Keratinocyte (primary cell): ENCODE measurements at regions not wholly inside any gene's neighbourhood (a gene's known extent, or its start where the extent isn't known, plus 50 kb on each side); places are given as distances from the start of the nearest gene placed in this dataset.

Experiments
- DNase-seq: peaks from one replicate; pipeline ENCODE4 v3.0.0-alpha.2; 2011; ENCODE audit warnings: low read depth, missing footprints, low spot score
- FAIRE-seq: peaks from 2 replicates; lab custom pipeline; 2011; peaks lifted over from hg19 to GRCh38; lab: Jason Lieb, UNC
- H2AFZ ChIP-seq: 2 replicates; pipeline ENCODE4 v1.6.0; 2012; ENCODE audit warnings: low read length, control low read depth, inconsistent platforms; ENCODE audit not compliant: control insufficient read depth
- H3K27ac ChIP-seq: 2 replicates; pipeline ENCODE4 v1.5.1; 2011; ENCODE audit warnings: low read length; ENCODE audit not compliant: control insufficient read depth, insufficient read depth
- H3K27me3 ChIP-seq: 3 replicates; pipeline ENCODE4 v1.6.0; 2011; ENCODE audit warnings: low read length; ENCODE audit not compliant: control insufficient read depth, insufficient read depth; ENCODE audit errors: extremely low read depth
- H3K36me3 ChIP-seq, 2 experiments: 2 replicates in 1 of 2; 3 replicates in 1 of 2; pipeline ENCODE4 v1.5.1; 2011; ENCODE audit warnings: low read length in 2 of 2, mild to moderate bottlenecking in 1 of 2; ENCODE audit not compliant: control insufficient read depth in 2 of 2, insufficient read depth in 2 of 2; ENCODE audit errors: extremely low read depth in 1 of 2
- H3K4me1 ChIP-seq: 3 replicates; pipeline ENCODE4 v1.5.1; 2011; ENCODE audit warnings: low read length; ENCODE audit not compliant: control insufficient read depth, insufficient read depth; ENCODE audit errors: extremely low read depth
- H3K4me2 ChIP-seq: 3 replicates; pipeline ENCODE4 v1.6.0; 2011; ENCODE audit warnings: low read depth, low read length; ENCODE audit not compliant: control insufficient read depth, insufficient read depth; ENCODE audit errors: extremely low read depth
- H3K4me3 ChIP-seq, 3 experiments: fragments of 200-600 bp in 1 of 3; sonication (generic) in 1 of 3; 2 replicates in 2 of 3; 3 replicates in 1 of 3; pipeline ENCODE4 v1.5.1; 2011 to 2016; ENCODE audit warnings: low read length in 3 of 3, mild to moderate bottlenecking in 3 of 3, control low read depth in 2 of 3, inconsistent platforms in 1 of 3, low read depth in 1 of 3, mixed read lengths in 1 of 3, mixed run types in 1 of 3, moderate library complexity in 1 of 3; ENCODE audit not compliant: control insufficient read depth in 2 of 3, insufficient read depth in 2 of 3; ENCODE audit errors: extremely low read depth in 1 of 3
- H3K79me2 ChIP-seq: 2 replicates; pipeline ENCODE4 v1.6.0; 2012; ENCODE audit warnings: low read length; ENCODE audit not compliant: control insufficient read depth, insufficient read depth
- H3K9ac ChIP-seq: 3 replicates; pipeline ENCODE4 v1.6.0; 2011; ENCODE audit warnings: low read length; ENCODE audit not compliant: control insufficient read depth, insufficient read depth; ENCODE audit errors: extremely low read depth
- H3K9me1 ChIP-seq: 3 replicates; pipeline ENCODE4 v1.6.0; 2011; ENCODE audit warnings: low read length; ENCODE audit not compliant: control insufficient read depth, insufficient read depth; ENCODE audit errors: extremely low read depth
- H3K9me3 ChIP-seq: 2 replicates; pipeline ENCODE4 v1.5.1; 2012; ENCODE audit warnings: low read depth, low read length; ENCODE audit not compliant: control insufficient read depth
- H4K20me1 ChIP-seq: 3 replicates; pipeline ENCODE4 v1.6.0; 2011; ENCODE audit warnings: low read length; ENCODE audit not compliant: control insufficient read depth, insufficient read depth; ENCODE audit errors: extremely low read depth
- CTCF ChIP-seq, 3 experiments: IDR thresholded peaks in 1 of 3; conservative IDR thresholded peaks in 1 of 3; optimal IDR thresholded peaks in 1 of 3; 2 replicates in 2 of 3; 3 replicates in 1 of 3; pipeline versions ENCODE3 to v1.5.1; 2011; ENCODE audit warnings: low read length in 3 of 3, mild to moderate bottlenecking in 3 of 3, moderate library complexity in 2 of 3, control low read depth in 1 of 3, inconsistent platforms in 1 of 3; ENCODE audit not compliant: insufficient read depth in 2 of 3; ENCODE audit errors: extremely low read depth in 1 of 3
- EZH2 ChIP-seq: IDR thresholded peaks from one replicate; pipeline ENCODE4 v1.6.1; 2012; ENCODE audit warnings: inconsistent platforms, mild to moderate bottlenecking, low read length, moderate library complexity
- dilution Hi-C: fragments of 300-500 bp; cut with MboI; formaldehyde crosslinking; loops from one replicate; pipeline ENCODE4 v1.7.0; 2020; ENCODE audit warnings: low sequenced_read_pairs; ENCODE audit not compliant: extremely low pct_ligation_motif_present

GRCh38 chr15:59931646-59932261, 72.4 kb upstream of the FOXB1 start:
- H2AFZ ChIP-seq, result no peak overlapping the region
- dilution Hi-C loops, result no loop called here
- no peaks in the 10 kb centered on the region for H3K36me3 ChIP-seq
- TF ChIP-seq CTCF (optimal IDR thresholded peaks at IDR 0.05 in 1 of 3, IDR thresholded peaks at IDR 0.05 in 1 of 3, conservative IDR thresholded peaks at IDR 0.05 in 1 of 3; ENCODE audit: extremely low read depth in 1 of 3, insufficient read depth in 2 of 3, low read length in 3 of 3), result no peak
- no peak for TF ChIP-seq EZH2
- H3K9me1 ChIP-seq, result no peaks in the 10 kb centered on the region
- H3K27ac ChIP-seq, result no peak overlapping the region
- no peaks in the 10 kb centered on the region for H3K79me2 ChIP-seq
- no peak overlapping the region for H3K9ac ChIP-seq
- no peaks in the 10 kb centered on the region for H3K9me3 ChIP-seq
- H3K4me2 ChIP-seq, result no peak overlapping the region
- no peak overlapping the region for H3K4me3 ChIP-seq
- no peak for DNase-seq
- no peaks in the 10 kb centered on the region for H3K4me1 ChIP-seq
- H4K20me1 ChIP-seq, result no peaks in the 10 kb centered on the region
- FAIRE-seq, result no peak
- peaks cover 9% of the 10 kb centered on the region for H3K27me3 ChIP-seq

GRCh38 chr15:59924812-59925522, 79.1 kb upstream of the FOXB1 start:
- Histone ChIP-seq H3K4me1 (peaks cover 3% of the 10 kb centered on the region), H4K20me1 (no peaks in the 10 kb centered on the region), H2AFZ (no peak overlapping the region), H3K27ac (no peak overlapping the region), H3K36me3 (no peaks in the 10 kb centered on the region), H3K4me2 (no peak overlapping the region), H3K27me3 (peaks cover 3% of the 10 kb centered on the region), H3K9me1 (no peaks in the 10 kb centered on the region), H3K9me3 (no peaks in the 10 kb centered on the region), H3K9ac (no peak overlapping the region), H3K79me2 (no peaks in the 10 kb centered on the region), H3K4me3 (no peak overlapping the region)
- dilution Hi-C loops, result no loop called here
- no peak for TF ChIP-seq CTCF (optimal IDR thresholded peaks at IDR 0.05 in 1 of 3, IDR thresholded peaks at IDR 0.05 in 1 of 3, conservative IDR thresholded peaks at IDR 0.05 in 1 of 3; ENCODE audit: extremely low read depth in 1 of 3, insufficient read depth in 2 of 3, low read length in 3 of 3)
- no peak for TF ChIP-seq EZH2
- FAIRE-seq (no peak), DNase-seq (no peak)
